ENCODE measurements at regions not wholly inside any gene's neighbourhood (a gene's known extent, or its start where the extent isn't known, plus 50 kb on each side); places are given as distances from the start of the nearest gene placed in this dataset.

DNA sequence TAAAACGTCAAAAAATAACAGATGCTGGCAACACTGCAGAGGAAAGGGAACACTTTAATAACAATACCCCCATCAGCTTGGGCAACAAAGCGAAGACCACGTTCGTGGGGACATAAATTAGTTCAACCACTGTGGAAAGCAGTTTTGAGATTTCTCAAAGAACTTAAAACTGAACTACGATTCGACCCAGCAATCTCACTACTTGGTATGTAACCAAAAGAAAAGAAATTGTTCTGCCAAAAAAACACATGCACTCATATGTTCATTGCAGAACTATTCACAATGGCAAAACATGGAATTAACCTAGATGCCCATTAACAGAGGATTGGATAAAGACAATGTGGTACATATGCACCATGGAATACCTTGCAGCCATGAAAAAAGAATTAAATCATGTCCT is 81.2 kb upstream of the RAP1B start:
- no peak overlapping the region for H3K4me3 Mint-ChIP-seq
- H3K9me3 Mint-ChIP-seq, result peaks cover 22% of the 10 kb centered on the region
- no peak for DNase-seq (ENCODE audit: low spot score)
- no peaks in the 10 kb centered on the region for H3K4me1 Mint-ChIP-seq
- POLR2A ChIA-PET, result no interaction called here
- CTCF ChIA-PET, result no interaction called here
- no peaks in the 10 kb centered on the region; the same call in 1 of the 2 replicates for H3K36me3 Mint-ChIP-seq
- H3K27ac Mint-ChIP-seq, result no peak overlapping the region
- no peaks in the 10 kb centered on the region for H3K27me3 Mint-ChIP-seq (ENCODE audit: low read depth)
- ATAC-seq, result no peak
- TF ChIP-seq TCF7 (CRISPR knock-in tag; IDR thresholded peaks at IDR 0.05; ENCODE audit: low read depth) (no peak), NFATC4 (CRISPR knock-in tag; IDR thresholded peaks at IDR 0.05) (no peak), ZNF232 (CRISPR knock-in tag; IDR thresholded peaks at IDR 0.05) (no peak), ZNF219 (CRISPR knock-in tag; IDR thresholded peaks at IDR 0.05; ENCODE audit: borderline replicate concordance) (no peak), CBFB (CRISPR knock-in tag; IDR thresholded peaks at IDR 0.05; ENCODE audit: low read depth) (no peak), ELF4 (CRISPR knock-in tag; IDR thresholded peaks at IDR 0.05; ENCODE audit: low read depth) (no peak), IRF2 (CRISPR knock-in tag; IDR thresholded peaks at IDR 0.05; ENCODE audit: borderline replicate concordance, low read depth) (no peak), FOXK1 (CRISPR knock-in tag; IDR thresholded peaks at IDR 0.05) (no peak), FOXP1 (CRISPR knock-in tag; IDR thresholded peaks at IDR 0.05; ENCODE audit: borderline replicate concordance) (no peak)
- TF ChIP-seq, protein P1, sequence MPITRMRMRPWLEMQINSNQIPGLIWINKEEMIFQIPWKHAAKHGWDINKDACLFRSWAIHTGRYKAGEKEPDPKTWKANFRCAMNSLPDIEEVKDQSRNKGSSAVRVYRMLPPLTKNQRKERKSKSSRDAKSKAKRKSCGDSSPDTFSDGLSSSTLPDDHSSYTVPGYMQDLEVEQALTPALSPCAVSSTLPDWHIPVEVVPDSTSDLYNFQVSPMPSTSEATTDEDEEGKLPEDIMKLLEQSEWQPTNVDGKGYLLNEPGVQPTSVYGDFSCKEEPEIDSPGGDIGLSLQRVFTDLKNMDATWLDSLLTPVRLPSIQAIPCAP (CRISPR knock-in tag; IDR thresholded peaks at IDR 0.05), result no peak
- TF ChIP-seq, protein P2, sequence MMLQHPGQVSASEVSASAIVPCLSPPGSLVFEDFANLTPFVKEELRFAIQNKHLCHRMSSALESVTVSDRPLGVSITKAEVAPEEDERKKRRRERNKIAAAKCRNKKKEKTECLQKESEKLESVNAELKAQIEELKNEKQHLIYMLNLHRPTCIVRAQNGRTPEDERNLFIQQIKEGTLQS (CRISPR knock-in tag; conservative IDR thresholded peaks at IDR 0.05), result no peak
- TF ChIP-seq, protein P3, sequence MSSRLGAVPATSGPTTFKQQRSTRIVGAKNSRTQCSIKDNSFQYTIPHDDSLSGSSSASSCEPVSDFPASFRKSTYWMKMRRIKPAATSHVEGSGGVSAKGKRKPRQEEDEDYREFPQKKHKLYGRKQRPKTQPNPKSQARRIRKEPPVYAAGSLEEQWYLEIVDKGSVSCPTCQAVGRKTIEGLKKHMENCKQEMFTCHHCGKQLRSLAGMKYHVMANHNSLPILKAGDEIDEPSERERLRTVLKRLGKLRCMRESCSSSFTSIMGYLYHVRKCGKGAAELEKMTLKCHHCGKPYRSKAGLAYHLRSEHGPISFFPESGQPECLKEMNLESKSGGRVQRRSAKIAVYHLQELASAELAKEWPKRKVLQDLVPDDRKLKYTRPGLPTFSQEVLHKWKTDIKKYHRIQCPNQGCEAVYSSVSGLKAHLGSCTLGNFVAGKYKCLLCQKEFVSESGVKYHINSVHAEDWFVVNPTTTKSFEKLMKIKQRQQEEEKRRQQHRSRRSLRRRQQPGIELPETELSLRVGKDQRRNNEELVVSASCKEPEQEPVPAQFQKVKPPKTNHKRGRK (CRISPR knock-in tag; IDR thresholded peaks at IDR 0.05; ENCODE audit: borderline replicate concordance), result no peak
- TF ChIP-seq, protein P4, sequence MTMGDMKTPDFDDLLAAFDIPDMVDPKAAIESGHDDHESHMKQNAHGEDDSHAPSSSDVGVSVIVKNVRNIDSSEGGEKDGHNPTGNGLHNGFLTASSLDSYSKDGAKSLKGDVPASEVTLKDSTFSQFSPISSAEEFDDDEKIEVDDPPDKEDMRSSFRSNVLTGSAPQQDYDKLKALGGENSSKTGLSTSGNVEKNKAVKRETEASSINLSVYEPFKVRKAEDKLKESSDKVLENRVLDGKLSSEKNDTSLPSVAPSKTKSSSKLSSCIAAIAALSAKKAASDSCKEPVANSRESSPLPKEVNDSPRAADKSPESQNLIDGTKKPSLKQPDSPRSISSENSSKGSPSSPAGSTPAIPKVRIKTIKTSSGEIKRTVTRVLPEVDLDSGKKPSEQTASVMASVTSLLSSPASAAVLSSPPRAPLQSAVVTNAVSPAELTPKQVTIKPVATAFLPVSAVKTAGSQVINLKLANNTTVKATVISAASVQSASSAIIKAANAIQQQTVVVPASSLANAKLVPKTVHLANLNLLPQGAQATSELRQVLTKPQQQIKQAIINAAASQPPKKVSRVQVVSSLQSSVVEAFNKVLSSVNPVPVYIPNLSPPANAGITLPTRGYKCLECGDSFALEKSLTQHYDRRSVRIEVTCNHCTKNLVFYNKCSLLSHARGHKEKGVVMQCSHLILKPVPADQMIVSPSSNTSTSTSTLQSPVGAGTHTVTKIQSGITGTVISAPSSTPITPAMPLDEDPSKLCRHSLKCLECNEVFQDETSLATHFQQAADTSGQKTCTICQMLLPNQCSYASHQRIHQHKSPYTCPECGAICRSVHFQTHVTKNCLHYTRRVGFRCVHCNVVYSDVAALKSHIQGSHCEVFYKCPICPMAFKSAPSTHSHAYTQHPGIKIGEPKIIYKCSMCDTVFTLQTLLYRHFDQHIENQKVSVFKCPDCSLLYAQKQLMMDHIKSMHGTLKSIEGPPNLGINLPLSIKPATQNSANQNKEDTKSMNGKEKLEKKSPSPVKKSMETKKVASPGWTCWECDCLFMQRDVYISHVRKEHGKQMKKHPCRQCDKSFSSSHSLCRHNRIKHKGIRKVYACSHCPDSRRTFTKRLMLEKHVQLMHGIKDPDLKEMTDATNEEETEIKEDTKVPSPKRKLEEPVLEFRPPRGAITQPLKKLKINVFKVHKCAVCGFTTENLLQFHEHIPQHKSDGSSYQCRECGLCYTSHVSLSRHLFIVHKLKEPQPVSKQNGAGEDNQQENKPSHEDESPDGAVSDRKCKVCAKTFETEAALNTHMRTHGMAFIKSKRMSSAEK (CRISPR knock-in tag; IDR thresholded peaks at IDR 0.05; ENCODE audit: borderline replicate concordance), result no peak
- TF ChIP-seq, protein P5, sequence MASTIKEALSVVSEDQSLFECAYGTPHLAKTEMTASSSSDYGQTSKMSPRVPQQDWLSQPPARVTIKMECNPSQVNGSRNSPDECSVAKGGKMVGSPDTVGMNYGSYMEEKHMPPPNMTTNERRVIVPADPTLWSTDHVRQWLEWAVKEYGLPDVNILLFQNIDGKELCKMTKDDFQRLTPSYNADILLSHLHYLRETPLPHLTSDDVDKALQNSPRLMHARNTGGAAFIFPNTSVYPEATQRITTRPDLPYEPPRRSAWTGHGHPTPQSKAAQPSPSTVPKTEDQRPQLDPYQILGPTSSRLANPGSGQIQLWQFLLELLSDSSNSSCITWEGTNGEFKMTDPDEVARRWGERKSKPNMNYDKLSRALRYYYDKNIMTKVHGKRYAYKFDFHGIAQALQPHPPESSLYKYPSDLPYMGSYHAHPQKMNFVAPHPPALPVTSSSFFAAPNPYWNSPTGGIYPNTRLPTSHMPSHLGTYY (CRISPR knock-in tag; IDR thresholded peaks at IDR 0.05), result no peak
- TF ChIP-seq, protein P6, sequence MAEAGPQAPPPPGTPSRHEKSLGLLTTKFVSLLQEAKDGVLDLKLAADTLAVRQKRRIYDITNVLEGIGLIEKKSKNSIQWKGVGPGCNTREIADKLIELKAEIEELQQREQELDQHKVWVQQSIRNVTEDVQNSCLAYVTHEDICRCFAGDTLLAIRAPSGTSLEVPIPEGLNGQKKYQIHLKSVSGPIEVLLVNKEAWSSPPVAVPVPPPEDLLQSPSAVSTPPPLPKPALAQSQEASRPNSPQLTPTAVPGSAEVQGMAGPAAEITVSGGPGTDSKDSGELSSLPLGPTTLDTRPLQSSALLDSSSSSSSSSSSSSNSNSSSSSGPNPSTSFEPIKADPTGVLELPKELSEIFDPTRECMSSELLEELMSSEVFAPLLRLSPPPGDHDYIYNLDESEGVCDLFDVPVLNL (CRISPR knock-in tag; IDR thresholded peaks at IDR 0.05; ENCODE audit: borderline replicate concordance, low read depth), result no peak
- TF ChIP-seq, protein P7, sequence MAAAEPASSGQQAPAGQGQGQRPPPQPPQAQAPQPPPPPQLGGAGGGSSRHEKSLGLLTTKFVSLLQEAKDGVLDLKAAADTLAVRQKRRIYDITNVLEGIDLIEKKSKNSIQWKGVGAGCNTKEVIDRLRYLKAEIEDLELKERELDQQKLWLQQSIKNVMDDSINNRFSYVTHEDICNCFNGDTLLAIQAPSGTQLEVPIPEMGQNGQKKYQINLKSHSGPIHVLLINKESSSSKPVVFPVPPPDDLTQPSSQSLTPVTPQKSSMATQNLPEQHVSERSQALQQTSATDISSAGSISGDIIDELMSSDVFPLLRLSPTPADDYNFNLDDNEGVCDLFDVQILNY (CRISPR knock-in tag; IDR thresholded peaks at IDR 0.05), result no peak
- TF ChIP-seq, protein P8, sequence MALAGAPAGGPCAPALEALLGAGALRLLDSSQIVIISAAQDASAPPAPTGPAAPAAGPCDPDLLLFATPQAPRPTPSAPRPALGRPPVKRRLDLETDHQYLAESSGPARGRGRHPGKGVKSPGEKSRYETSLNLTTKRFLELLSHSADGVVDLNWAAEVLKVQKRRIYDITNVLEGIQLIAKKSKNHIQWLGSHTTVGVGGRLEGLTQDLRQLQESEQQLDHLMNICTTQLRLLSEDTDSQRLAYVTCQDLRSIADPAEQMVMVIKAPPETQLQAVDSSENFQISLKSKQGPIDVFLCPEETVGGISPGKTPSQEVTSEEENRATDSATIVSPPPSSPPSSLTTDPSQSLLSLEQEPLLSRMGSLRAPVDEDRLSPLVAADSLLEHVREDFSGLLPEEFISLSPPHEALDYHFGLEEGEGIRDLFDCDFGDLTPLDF (CRISPR knock-in tag; IDR thresholded peaks at IDR 0.05), result no peak
- TF ChIP-seq, protein P9, sequence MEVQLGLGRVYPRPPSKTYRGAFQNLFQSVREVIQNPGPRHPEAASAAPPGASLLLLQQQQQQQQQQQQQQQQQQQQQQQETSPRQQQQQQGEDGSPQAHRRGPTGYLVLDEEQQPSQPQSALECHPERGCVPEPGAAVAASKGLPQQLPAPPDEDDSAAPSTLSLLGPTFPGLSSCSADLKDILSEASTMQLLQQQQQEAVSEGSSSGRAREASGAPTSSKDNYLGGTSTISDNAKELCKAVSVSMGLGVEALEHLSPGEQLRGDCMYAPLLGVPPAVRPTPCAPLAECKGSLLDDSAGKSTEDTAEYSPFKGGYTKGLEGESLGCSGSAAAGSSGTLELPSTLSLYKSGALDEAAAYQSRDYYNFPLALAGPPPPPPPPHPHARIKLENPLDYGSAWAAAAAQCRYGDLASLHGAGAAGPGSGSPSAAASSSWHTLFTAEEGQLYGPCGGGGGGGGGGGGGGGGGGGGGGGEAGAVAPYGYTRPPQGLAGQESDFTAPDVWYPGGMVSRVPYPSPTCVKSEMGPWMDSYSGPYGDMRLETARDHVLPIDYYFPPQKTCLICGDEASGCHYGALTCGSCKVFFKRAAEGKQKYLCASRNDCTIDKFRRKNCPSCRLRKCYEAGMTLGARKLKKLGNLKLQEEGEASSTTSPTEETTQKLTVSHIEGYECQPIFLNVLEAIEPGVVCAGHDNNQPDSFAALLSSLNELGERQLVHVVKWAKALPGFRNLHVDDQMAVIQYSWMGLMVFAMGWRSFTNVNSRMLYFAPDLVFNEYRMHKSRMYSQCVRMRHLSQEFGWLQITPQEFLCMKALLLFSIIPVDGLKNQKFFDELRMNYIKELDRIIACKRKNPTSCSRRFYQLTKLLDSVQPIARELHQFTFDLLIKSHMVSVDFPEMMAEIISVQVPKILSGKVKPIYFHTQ (CRISPR knock-in tag; IDR thresholded peaks at IDR 0.05), result no peak
- TF ChIP-seq, protein P10, sequence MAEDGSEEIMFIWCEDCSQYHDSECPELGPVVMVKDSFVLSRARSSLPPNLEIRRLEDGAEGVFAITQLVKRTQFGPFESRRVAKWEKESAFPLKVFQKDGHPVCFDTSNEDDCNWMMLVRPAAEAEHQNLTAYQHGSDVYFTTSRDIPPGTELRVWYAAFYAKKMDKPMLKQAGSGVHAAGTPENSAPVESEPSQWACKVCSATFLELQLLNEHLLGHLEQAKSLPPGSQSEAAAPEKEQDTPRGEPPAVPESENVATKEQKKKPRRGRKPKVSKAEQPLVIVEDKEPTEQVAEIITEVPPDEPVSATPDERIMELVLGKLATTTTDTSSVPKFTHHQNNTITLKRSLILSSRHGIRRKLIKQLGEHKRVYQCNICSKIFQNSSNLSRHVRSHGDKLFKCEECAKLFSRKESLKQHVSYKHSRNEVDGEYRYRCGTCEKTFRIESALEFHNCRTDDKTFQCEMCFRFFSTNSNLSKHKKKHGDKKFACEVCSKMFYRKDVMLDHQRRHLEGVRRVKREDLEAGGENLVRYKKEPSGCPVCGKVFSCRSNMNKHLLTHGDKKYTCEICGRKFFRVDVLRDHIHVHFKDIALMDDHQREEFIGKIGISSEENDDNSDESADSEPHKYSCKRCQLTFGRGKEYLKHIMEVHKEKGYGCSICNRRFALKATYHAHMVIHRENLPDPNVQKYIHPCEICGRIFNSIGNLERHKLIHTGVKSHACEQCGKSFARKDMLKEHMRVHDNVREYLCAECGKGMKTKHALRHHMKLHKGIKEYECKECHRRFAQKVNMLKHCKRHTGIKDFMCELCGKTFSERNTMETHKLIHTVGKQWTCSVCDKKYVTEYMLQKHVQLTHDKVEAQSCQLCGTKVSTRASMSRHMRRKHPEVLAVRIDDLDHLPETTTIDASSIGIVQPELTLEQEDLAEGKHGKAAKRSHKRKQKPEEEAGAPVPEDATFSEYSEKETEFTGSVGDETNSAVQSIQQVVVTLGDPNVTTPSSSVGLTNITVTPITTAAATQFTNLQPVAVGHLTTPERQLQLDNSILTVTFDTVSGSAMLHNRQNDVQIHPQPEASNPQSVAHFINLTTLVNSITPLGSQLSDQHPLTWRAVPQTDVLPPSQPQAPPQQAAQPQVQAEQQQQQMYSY (CRISPR knock-in tag; IDR thresholded peaks at IDR 0.05), result no peak
